ENCODE measurements at regions not wholly inside any gene's neighbourhood (a gene's known extent, or its start where the extent isn't known, plus 50 kb on each side); places are given as distances from the start of the nearest gene placed in this dataset.

DNA sequence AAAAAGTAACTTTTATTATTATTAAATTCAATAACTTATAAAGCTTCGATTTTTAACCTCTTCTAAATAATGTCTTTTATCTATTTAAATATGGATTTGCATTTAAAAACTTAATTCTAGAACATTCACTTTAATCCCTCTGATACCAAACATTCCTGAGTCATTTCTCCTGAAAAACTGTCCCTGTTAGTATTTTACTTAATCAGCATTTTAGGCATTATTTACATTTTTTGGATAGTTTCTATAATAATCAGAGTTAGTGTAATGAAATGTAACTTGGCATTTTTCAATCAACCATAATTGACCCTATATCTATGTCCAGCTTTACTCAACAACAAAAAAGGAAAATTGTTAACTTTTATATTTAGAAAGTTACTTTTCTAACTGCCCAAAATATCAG, 428.1 kb downstream of the PCDH17 start:
- no peak overlapping the region for H3K4me3 Mint-ChIP-seq (ENCODE audit: unreplicated experiment)
- H3K36me3 Mint-ChIP-seq (ENCODE audit: low read depth, unreplicated experiment), result no peaks in the 10 kb centered on the region
- H3K27ac Mint-ChIP-seq (ENCODE audit: unreplicated experiment), result no peak overlapping the region
- H3K4me1 Mint-ChIP-seq (ENCODE audit: unreplicated experiment), result no peaks in the 10 kb centered on the region
- TF ChIP-seq, protein P1, sequence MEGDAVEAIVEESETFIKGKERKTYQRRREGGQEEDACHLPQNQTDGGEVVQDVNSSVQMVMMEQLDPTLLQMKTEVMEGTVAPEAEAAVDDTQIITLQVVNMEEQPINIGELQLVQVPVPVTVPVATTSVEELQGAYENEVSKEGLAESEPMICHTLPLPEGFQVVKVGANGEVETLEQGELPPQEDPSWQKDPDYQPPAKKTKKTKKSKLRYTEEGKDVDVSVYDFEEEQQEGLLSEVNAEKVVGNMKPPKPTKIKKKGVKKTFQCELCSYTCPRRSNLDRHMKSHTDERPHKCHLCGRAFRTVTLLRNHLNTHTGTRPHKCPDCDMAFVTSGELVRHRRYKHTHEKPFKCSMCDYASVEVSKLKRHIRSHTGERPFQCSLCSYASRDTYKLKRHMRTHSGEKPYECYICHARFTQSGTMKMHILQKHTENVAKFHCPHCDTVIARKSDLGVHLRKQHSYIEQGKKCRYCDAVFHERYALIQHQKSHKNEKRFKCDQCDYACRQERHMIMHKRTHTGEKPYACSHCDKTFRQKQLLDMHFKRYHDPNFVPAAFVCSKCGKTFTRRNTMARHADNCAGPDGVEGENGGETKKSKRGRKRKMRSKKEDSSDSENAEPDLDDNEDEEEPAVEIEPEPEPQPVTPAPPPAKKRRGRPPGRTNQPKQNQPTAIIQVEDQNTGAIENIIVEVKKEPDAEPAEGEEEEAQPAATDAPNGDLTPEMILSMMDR (IDR thresholded peaks at IDR 0.05; ENCODE audit: unreplicated experiment), result no peak
- H3K27me3 Mint-ChIP-seq (ENCODE audit: unreplicated experiment), result no peaks in the 10 kb centered on the region
- DNase-seq (ENCODE audit: low spot score), result no peak
- H3K9me3 Mint-ChIP-seq (ENCODE audit: unreplicated experiment), result no peaks in the 10 kb centered on the region

GRCh38 chr13:58080806-58081205, 449.3 kb downstream of the PCDH17 start:
- H3K27me3 Mint-ChIP-seq (ENCODE audit: unreplicated experiment), result no peaks in the 10 kb centered on the region
- H3K4me1 Mint-ChIP-seq (ENCODE audit: unreplicated experiment), result no peaks in the 10 kb centered on the region
- H3K4me3 Mint-ChIP-seq (ENCODE audit: unreplicated experiment), result no peak overlapping the region
- TF ChIP-seq, protein P1 (IDR thresholded peaks at IDR 0.05; ENCODE audit: unreplicated experiment), result no peak
- H3K9me3 Mint-ChIP-seq (ENCODE audit: unreplicated experiment), result no peaks in the 10 kb centered on the region
- H3K36me3 Mint-ChIP-seq (ENCODE audit: low read depth, unreplicated experiment), result no peaks in the 10 kb centered on the region
- no peak for DNase-seq (ENCODE audit: low spot score)
- H3K27ac Mint-ChIP-seq (ENCODE audit: unreplicated experiment), result no peak overlapping the region

DNA sequence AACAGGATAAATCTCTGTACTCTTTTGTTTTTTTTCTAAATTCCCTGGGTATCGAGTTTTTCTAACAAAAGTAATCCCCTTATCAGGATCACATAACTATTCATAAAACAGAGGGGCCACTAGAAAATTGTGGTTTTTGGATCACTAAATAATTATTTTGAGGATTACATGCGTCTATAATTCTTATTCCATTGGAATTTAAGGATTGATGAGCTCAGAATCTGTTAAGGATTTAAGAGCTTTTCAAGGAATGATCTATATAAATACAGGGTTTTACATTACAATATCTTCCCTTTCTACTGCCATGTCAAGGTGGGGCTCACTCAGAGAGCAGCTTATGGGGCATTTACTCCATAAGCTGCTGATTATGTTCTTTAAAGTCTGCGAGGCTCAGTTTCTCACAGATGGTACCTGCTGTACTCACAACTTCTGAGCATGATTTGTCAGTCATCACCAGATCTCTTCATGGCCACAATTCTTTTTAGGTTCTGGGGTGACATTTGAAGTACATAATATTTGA, 449.8 kb downstream of the PCDH17 start:
- H3K4me3 Mint-ChIP-seq (ENCODE audit: unreplicated experiment), result no peak overlapping the region
- DNase-seq (ENCODE audit: low spot score), result no peak
- no peak overlapping the region for H3K27ac Mint-ChIP-seq (ENCODE audit: unreplicated experiment)
- H3K9me3 Mint-ChIP-seq (ENCODE audit: unreplicated experiment), result no peaks in the 10 kb centered on the region
- no peaks in the 10 kb centered on the region for H3K27me3 Mint-ChIP-seq (ENCODE audit: unreplicated experiment)
- no peaks in the 10 kb centered on the region for H3K36me3 Mint-ChIP-seq (ENCODE audit: low read depth, unreplicated experiment)
- TF ChIP-seq, protein P1 (IDR thresholded peaks at IDR 0.05; ENCODE audit: unreplicated experiment), result no peak
- H3K4me1 Mint-ChIP-seq (ENCODE audit: unreplicated experiment), result no peaks in the 10 kb centered on the region

- Mint-ChIP-seq H3K36me3 (ENCODE audit: low read depth, unreplicated experiment) (no peaks in the 10 kb centered on the region), H3K27ac (ENCODE audit: unreplicated experiment) (no peak overlapping the region), H3K4me1 (ENCODE audit: unreplicated experiment) (no peaks in the 10 kb centered on the region), H3K9me3 (ENCODE audit: unreplicated experiment) (no peaks in the 10 kb centered on the region), H3K27me3 (ENCODE audit: unreplicated experiment) (no peaks in the 10 kb centered on the region), H3K4me3 (ENCODE audit: unreplicated experiment) (no peak overlapping the region)
- no peak for DNase-seq (ENCODE audit: low spot score)
- TF ChIP-seq, protein P1 (IDR thresholded peaks at IDR 0.05; ENCODE audit: unreplicated experiment), result no peak
Measured at GRCh38 chr13:58083064-58083463, 451.5 kb downstream of the PCDH17 start.

GRCh38 chr13:58085274-58085673, 453.7 kb downstream of the PCDH17 start:
- no peak for DNase-seq (ENCODE audit: low spot score)
- H3K36me3 Mint-ChIP-seq (ENCODE audit: low read depth, unreplicated experiment), result no peaks in the 10 kb centered on the region
- H3K9me3 Mint-ChIP-seq (ENCODE audit: unreplicated experiment), result no peaks in the 10 kb centered on the region
- no peak overlapping the region for H3K27ac Mint-ChIP-seq (ENCODE audit: unreplicated experiment)
- TF ChIP-seq, protein P1 (IDR thresholded peaks at IDR 0.05; ENCODE audit: unreplicated experiment), result no peak
- H3K4me3 Mint-ChIP-seq (ENCODE audit: unreplicated experiment), result no peak overlapping the region
- no peaks in the 10 kb centered on the region for H3K27me3 Mint-ChIP-seq (ENCODE audit: unreplicated experiment)
- H3K4me1 Mint-ChIP-seq (ENCODE audit: unreplicated experiment), result no peaks in the 10 kb centered on the region

Measured in endothelial cell (in vitro differentiated cells).